ENCODE measurements at regions not wholly inside any gene's neighbourhood (a gene's known extent, or its start where the extent isn't known, plus 50 kb on each side); places are given as distances from the start of the nearest gene placed in this dataset.

- TF ChIP-seq CTCF (IDR thresholded peaks at IDR 0.05) = peak; percentile 20 to 93 (median 74)
- no peak for TF ChIP-seq POLR2A (IDR thresholded peaks at IDR 0.05)
Observed at GRCh38 chr5:159515909-159516415, 185.7 kb upstream of the IL12B start.
